HG03442 (cell line): ENCODE measurements at regions not wholly inside any gene's neighbourhood (a gene's known extent, or its start where the extent isn't known, plus 50 kb on each side); places are given as distances from the start of the nearest gene placed in this dataset.
"Not testable (repeated sequence)": the region's sequence is repeated elsewhere in the genome, so short reads cannot be mapped to it uniquely, and the experiment has no call there.

Source experiments
- ATAC-seq: cut with Tn5 transposase; IDR thresholded peaks from one replicate; pipeline ENCODE4 v1.9.1; 2021; ENCODE audit warnings: mild to moderate bottlenecking, moderate library complexity; ENCODE audit not compliant: unreplicated experiment

- not testable (repeated sequence) for ATAC-seq
These were observed 140.9 kb upstream of the GOLGA6L4 start for GRCh38 chr15:84094720-84095119.

GRCh38 chr15:84097053-84097452 lies 138.5 kb upstream of the GOLGA6L4 start:
- ATAC-seq, result not testable (repeated sequence)

GRCh38 chr15:84098604-84099003 lies 137.0 kb upstream of the GOLGA6L4 start:
- ATAC-seq, result no peak

- ATAC-seq, result peak; percentile 42
These were observed 136.4 kb upstream of the GOLGA6L4 start for GRCh38 chr15:84099181-84099580.

GRCh38 chr15:84103345-84103744 lies 132.2 kb upstream of the GOLGA6L4 start:
- ATAC-seq, result no peak

GRCh38 chr15:84104853-84105252 lies 130.7 kb upstream of the GOLGA6L4 start:
- no peak for ATAC-seq

- ATAC-seq, result no peak
These were observed 126.8 kb upstream of the GOLGA6L4 start for GRCh38 chr15:84108728-84109127.

GRCh38 chr15:84111575-84111974 lies 124.0 kb upstream of the GOLGA6L4 start:
- no peak for ATAC-seq

- no peak for ATAC-seq
These were observed 123.5 kb upstream of the GOLGA6L4 start for GRCh38 chr15:84112025-84112424.

GRCh38 chr15:84113919-84114318 lies 121.7 kb upstream of the GOLGA6L4 start:
- no peak for ATAC-seq

- ATAC-seq, result not testable (repeated sequence)
These were observed 120.9 kb upstream of the GOLGA6L4 start for GRCh38 chr15:84114680-84115079.

GRCh38 chr15:84119351-84119750 lies 116.2 kb upstream of the GOLGA6L4 start:
- ATAC-seq, result not testable (repeated sequence)

- not testable (repeated sequence) for ATAC-seq
These were observed 114.7 kb upstream of the GOLGA6L4 start for GRCh38 chr15:84120903-84121302.

GRCh38 chr15:84128706-84129105 lies 106.9 kb upstream of the GOLGA6L4 start:
- not testable (repeated sequence) for ATAC-seq

GRCh38 chr15:84130098-84130831 lies 105.3 kb upstream of the GOLGA6L4 start:
- ATAC-seq, result not testable (repeated sequence)

GRCh38 chr15:84135931-84136456 lies 99.6 kb upstream of the GOLGA6L4 start:
- not testable (repeated sequence) for ATAC-seq

- ATAC-seq, result peak; percentile 93
These were observed 92.7 kb upstream of the GOLGA6L4 start for GRCh38 chr15:84142888-84143337.

- ATAC-seq, result no peak
These were observed 91.7 kb upstream of the GOLGA6L4 start for GRCh38 chr15:84143753-84144314.

- ATAC-seq, result not testable (repeated sequence)
These were observed 90.6 kb upstream of the GOLGA6L4 start for GRCh38 chr15:84144946-84145345.

- ATAC-seq, result not testable (repeated sequence)
These were observed 89.3 kb upstream of the GOLGA6L4 start for GRCh38 chr15:84146299-84146698.

- not testable (repeated sequence) for ATAC-seq
These were observed 88.3 kb upstream of the GOLGA6L4 start for GRCh38 chr15:84147307-84147706.
